HG02852 (cell line): ENCODE measurements at regions not wholly inside any gene's neighbourhood (a gene's known extent, or its start where the extent isn't known, plus 50 kb on each side); places are given as distances from the start of the nearest gene placed in this dataset.
A peak's percentile ranks its signal among the peaks of the same experiment; 100 is the strongest.

Source experiments
- ATAC-seq: cut with Tn5 transposase; IDR thresholded peaks from one replicate; pipeline ENCODE4 v1.9.1; 2021; ENCODE audit warnings: mild to moderate bottlenecking, moderate library complexity; ENCODE audit not compliant: unreplicated experiment

DNA sequence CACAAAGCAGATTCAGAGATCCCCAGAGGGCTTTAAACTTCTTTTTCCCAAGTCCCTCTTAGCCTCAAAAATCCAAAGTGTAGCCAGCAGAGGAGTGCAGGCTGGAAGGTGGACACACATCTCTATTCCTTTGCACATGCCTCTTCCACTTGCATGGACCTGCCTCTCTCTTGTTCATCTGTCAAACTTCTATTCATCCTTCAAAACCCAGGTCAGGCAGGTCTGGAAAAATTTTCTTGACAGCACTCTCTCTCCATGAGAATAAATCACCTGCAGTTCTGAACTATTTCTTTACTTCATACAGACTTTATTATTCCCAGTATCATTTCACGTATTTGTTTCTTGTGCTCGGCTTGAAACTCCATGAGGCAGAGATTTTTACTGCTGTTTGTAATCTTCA lies 127.5 kb downstream of the SS18 start:
- no peak for ATAC-seq

DNA sequence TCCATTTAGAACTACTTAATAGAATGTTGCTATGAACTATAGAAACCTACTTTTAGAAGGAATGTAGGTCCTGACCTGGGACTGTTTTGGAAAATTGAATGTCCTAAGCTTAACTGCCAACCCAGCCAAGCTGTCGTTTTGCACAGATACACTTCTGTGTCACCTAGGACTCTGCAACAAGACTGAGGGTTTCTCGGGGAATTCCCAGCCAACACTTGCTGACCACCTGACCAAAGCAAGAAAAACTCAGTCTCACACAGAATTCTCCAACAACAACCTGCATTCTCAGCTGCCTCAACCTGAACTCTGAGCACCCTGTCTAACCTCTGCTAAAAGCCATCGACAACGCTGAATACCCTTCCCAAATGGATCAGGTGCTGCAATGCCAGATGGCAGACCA lies 128.2 kb downstream of the SS18 start:
- ATAC-seq = peak; percentile 74

DNA sequence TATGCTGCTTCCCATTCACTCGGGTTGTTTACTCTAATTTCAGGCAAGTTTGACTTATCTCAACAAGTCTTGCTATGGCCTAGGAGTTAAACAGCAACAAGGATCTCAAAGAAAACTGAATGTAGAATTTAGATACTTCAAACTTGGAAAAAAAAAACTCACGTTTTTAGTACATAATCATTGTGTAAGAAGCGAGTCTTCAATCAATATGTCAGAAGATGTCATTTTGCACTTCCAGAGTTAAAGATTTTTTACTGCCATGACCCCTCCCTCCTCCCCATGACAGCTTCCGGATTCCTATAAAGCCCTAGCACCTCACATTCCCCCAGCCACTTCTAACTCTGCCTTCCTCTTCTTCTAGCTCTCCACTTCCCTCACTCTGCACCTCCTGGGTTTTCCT lies 133.4 kb downstream of the SS18 start:
- ATAC-seq = no peak

GRCh38 chr18:25953111-25953510 lies 137.3 kb downstream of the SS18 start:
- no peak for ATAC-seq

DNA sequence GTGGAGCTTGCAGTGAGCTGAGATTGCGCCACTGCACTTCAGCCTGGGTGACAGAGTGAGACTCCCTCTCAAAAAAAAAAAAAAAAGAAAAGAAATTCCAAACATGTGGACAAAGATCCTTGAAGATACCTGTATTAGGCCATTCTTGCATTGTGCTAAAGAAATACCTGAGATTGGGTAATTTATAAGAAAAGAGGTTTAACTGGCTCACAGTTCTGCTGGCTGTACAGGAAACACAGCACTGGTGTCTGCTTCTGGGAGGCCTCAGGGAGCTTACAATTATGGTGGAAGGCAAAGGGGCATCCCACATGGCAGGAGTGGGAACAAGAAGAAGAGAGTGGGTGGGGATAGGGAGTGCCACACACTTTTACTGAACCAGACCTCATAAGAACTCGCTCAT lies 140.1 kb downstream of the SS18 start:
- ATAC-seq = no peak

DNA sequence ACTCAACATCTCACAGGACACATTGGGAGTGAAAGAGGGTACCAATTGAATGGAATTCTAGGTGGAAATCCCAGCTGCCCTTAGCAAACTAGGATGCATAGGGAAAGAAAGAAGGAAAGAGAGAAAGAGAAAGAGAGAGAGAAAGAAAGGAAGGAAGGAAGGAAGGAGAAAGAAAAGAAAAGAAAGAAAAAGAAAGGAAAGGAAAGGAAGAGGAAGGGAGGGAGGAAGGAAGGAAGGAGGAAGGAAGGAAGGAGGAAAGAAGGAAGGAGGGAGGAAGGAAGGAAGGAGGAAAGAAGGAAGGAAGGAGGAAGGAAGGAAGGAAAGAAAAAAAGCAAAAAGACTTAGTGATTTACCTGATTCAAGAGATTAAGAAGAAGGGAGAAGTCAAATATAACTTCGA lies 143.9 kb downstream of the SS18 start:
- ATAC-seq = no peak

DNA sequence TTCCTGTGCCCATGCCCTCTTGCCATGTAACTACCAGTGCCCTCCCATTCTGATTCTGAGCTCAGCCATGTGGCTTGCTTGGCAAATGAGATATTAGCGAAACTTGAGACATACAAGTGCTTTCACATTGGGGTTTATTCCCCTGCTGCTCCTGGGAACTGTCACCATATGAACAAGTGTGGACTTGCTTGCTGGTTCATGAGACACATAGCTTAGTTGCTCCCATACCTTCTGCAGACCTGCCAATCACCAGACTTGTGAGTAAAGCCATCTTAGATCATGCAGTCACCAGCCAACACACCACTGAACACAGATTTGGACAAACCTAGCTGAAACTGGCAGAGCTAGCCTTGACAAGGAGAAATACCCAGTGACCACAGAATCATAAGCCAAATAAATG lies 155.1 kb downstream of the SS18 start:
- ATAC-seq = no peak

GRCh38 chr18:25931126-25931525 lies 159.3 kb downstream of the SS18 start:
- no peak for ATAC-seq

DNA sequence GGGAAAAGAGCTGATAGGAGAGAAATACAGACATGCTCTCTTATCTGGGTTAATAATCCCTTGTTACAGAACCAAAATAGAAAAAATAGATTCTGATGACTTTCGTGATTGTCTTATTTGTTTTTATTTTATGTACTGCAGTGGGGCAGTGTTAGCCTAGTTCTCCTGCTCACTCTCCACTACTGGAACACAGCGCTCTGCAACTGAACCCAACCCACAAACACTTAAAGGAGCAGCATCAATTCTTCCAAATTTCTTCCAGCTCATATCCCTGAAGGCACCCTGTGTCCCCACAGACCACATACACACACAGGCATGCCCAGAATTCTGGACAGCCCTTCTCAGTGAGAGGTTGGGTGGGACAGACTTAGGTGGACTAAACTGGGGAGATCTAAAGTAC lies 160.6 kb downstream of the SS18 start:
- no peak for ATAC-seq

GRCh38 chr18:25927830-25928229 lies 162.6 kb downstream of the SS18 start:
- ATAC-seq = peak; percentile 55

- ATAC-seq = no peak
Observed at GRCh38 chr18:25923193-25923592, 167.2 kb downstream of the SS18 start.

GRCh38 chr18:25921677-25922421 lies 168.6 kb downstream of the SS18 start:
- no peak for ATAC-seq

DNA sequence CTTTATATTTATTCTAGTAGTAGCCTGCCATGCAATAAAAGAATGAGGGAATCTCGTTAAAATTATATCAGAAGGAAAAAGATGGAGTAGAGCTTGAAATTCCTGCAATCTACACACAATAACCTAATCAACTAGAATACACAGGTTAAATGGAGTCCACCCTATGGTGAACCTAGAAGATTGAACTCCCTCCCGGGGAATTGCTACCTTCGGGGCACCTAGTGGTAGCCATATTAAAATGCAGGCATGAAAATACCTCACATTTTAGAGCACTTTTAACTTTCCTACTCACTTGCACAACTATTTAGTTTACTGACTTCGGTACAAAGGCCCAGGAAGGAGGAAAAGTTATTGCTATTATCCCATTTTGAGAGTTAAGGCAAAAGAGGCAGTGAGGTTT lies 174.5 kb downstream of the SS18 start:
- no peak for ATAC-seq

DNA sequence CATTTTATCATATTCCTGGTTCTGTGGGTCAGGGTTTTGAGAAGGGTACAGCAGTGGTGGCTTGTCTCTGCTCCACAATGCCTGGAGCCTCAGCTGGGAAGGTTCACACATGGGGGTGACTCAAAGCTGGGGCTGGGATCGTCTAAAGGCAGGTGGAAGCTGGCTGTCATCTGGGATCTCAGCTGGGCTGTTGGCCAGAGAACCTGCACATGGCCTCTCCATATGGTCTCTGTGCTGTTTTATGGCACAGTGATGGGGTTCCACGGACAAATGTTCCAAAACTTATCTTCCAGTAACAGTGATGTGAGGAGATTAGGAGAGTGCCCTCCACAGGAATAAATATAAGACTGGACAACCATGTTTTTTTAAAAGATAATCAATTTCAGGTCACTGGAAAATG lies 191.4 kb downstream of the SS18 start:
- no peak for ATAC-seq

GRCh38 chr18:25896956-25897355 lies 193.5 kb downstream of the SS18 start:
- ATAC-seq = no peak

DNA sequence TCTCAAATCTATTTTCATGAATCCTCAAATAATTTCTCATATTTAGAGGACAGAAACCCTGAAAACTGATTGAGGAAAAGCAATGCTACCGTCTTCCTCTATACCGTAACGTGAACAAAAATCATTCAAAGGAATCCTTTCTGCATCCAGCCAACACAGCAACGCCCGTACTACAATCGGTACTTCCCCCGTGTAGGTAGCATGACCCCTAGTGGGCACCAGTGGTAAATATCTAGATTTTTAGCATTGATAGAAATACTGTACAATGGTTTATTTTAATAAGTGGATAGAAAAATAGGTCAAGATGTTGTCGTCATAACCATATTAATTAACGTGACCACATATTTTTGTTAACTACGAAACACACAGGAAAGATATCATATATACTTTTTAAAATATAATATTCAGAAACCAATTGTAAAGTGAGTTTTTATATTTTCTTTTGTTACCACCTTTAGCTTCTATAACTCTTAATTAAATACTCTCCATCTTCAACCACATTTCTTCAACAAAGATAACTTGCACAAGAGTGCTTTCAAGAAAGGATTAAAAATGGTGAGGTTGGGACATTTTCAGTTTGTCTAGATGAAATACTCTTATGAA lies 194.1 kb downstream of the SS18 start:
- peak; percentile 82 for ATAC-seq

GRCh38 chr18:25895518-25895917 lies 194.9 kb downstream of the SS18 start:
- ATAC-seq = peak; percentile 21

GRCh38 chr18:25886283-25886682 lies 204.1 kb downstream of the SS18 start:
- no peak for ATAC-seq

DNA sequence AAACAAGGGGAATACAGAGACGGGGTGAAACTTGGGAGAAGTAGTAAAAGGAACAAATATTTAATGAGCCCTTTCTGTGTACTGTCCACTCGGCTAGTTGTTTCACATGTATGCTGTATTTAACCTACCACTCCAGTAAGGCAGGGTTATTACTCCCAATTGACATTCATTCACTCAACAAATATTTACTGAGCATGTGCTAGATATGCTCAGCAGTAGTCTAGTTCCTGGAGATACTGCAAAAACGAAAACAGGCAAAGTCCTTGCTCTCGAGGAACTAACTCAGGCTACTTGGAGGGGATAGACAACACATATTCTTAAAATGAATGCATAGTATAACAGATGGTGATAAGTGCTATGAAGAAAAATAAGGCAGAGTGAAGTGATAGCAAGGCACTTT lies 207.3 kb downstream of the SS18 start:
- no peak for ATAC-seq

DNA sequence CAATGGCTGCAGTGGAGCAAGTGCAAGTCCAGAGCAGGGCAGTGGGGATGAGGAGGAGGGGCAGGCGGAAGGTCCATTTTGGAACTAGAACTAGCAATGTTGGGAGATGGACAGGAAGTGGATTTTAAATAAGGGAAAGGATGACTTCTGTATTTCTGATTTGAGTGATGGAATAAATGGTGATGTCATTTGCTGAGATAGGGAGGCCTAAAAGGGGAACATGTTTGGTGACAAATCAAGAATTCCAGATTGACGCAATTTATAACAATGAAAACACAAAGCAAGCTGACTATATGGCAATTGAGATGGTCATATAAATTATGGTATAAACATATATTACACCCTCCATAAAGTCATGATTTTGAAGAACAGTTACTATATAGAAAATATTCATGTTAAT lies 209.3 kb downstream of the SS18 start:
- ATAC-seq = no peak

DNA sequence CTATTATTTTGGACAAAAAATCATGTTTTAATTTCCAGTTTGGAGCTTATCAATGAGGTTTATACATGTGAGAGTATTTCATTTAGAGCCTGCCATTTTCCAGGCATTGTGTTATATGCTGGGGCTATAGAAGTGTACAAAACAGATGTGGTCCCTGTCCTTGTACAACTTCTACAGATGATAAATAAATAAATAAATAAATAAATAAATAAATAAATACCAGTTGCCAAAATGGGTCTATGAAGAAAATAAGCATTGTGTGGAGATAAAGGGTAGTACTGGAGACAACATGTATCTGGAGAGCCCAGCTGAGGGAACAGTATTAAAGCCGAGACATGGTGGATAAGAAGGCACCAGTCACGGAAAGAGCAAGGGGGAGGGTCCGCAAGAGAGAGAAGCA lies 210.0 kb downstream of the SS18 start:
- ATAC-seq = no peak

GRCh38 chr18:25876330-25876948 lies 214.0 kb downstream of the SS18 start:
- no peak for ATAC-seq
